SK-N-SH (cell line): ENCODE measurements at regions not wholly inside any gene's neighbourhood (a gene's known extent, or its start where the extent isn't known, plus 50 kb on each side); places are given as distances from the start of the nearest gene placed in this dataset.

ENCODE experiments used
- CTCF ChIA-PET: fragments of 300-600, 350-600 bp; formaldehyde crosslinking; extraction: SDS; loops from one replicate; lab custom pipeline; 2021; lab: Yijun Ruan, JAX
- POLR2A ChIA-PET: fragments of 350-600 bp; sonication (Branson Sonifier 250); formaldehyde crosslinking; extraction: SDS; loops from one replicate; lab custom pipeline; 2020; ENCODE audit warnings: antibody characterized with exemption, inconsistent platforms; lab: Yijun Ruan, JAX
- DNase-seq: peaks from one replicate; pipeline ENCODE4 v3.0.0; 2012
- H2AFZ ChIP-seq: fragments of 200-600 bp; sonication (generic); 2 replicates; pipeline ENCODE4 v1.8.1; 2016; ENCODE audit warnings: antibody characterized with exemption, mild to moderate bottlenecking, low read depth
- H3F3A ChIP-seq: fragments of 200-600 bp; sonication (generic); replicated peaks from 2 replicates; pipeline ENCODE3; 2016; ENCODE audit warnings: antibody characterized with exemption, mild to moderate bottlenecking; ENCODE audit not compliant: insufficient read depth
- H3K27ac ChIP-seq, 2 experiments: fragments of 200-500 bp in 1 of 2; fragments of 200-600 bp in 1 of 2; sonication (Bioruptor generic) in 1 of 2; sonication (generic), shearing (Covaris generic) in 1 of 2; 2 replicates each; pipeline versions ENCODE4 v1.5.1 to v1.6.1; 2014 to 2016; ENCODE audit warnings: low read depth in 2 of 2, inconsistent platforms in 1 of 2, low read length in 1 of 2, mild to moderate bottlenecking in 1 of 2, mixed read lengths in 1 of 2
- H3K27me3 ChIP-seq: fragments of 200-600 bp; sonication (generic), shearing (Covaris generic); 2 replicates; pipeline ENCODE4 v1.6.1; 2016; ENCODE audit warnings: mixed run types; ENCODE audit not compliant: insufficient read depth
- H3K36me3 ChIP-seq, 2 experiments: fragments of 200-500 bp in 1 of 2; fragments of 200-600 bp in 1 of 2; sonication (Bioruptor generic) in 1 of 2; sonication (generic) in 1 of 2; replicated peaks in 1 of 2; 2 replicates each; pipeline versions ENCODE3 to v1.5.1; 2014 to 2016; ENCODE audit warnings: low read length in 1 of 2, mild to moderate bottlenecking in 1 of 2; ENCODE audit not compliant: insufficient read depth in 2 of 2, control insufficient read depth in 1 of 2
- H3K4me1 ChIP-seq, 2 experiments: fragments of 200-500 bp in 1 of 2; fragments of 200-600 bp in 1 of 2; sonication (Bioruptor generic) in 1 of 2; sonication (generic), shearing (Covaris generic) in 1 of 2; 2 replicates each; pipeline versions ENCODE4 v1.5.1 to v1.6.1; 2014 to 2016; ENCODE audit warnings: low read depth in 1 of 2, low read length in 1 of 2, mixed run types in 1 of 2; ENCODE audit not compliant: insufficient read depth in 2 of 2, control insufficient read depth in 1 of 2
- H3K4me2 ChIP-seq: fragments of 200-600 bp; sonication (generic), shearing (Covaris generic); 2 replicates; pipeline ENCODE4 v1.6.1; 2017; ENCODE audit warnings: mixed run types
- H3K4me3 ChIP-seq, 2 experiments: fragments of 200-500 bp in 1 of 2; fragments of 200-600 bp in 1 of 2; sonication (Bioruptor generic) in 1 of 2; sonication (generic), shearing (Covaris generic) in 1 of 2; 2 replicates each; pipeline versions ENCODE4 v1.5.1 to v1.8.1; 2014 to 2016; ENCODE audit warnings: low read depth in 2 of 2, inconsistent platforms in 1 of 2, low read length in 1 of 2, mild to moderate bottlenecking in 1 of 2, mixed read lengths in 1 of 2, moderate library complexity in 1 of 2
- H3K79me2 ChIP-seq: fragments of 200-600 bp; sonication (generic); 2 replicates; pipeline ENCODE4 v1.8.1; 2017; ENCODE audit warnings: mild to moderate bottlenecking; ENCODE audit not compliant: insufficient read depth
- H3K9ac ChIP-seq: fragments of 200-600 bp; sonication (generic); 2 replicates; pipeline ENCODE4 v1.6.1; 2017; ENCODE audit warnings: mixed run types
- H3K9me2 ChIP-seq: fragments of 200-600 bp; sonication (generic); 2 replicates; pipeline ENCODE4 v1.6.1; 2017; ENCODE audit warnings: mixed run types
- H3K9me3 ChIP-seq: fragments of 200-600 bp; sonication (generic); 2 replicates; pipeline ENCODE4 v1.6.1; 2017; ENCODE audit warnings: mixed run types, mild to moderate bottlenecking, moderate library complexity
- H4K20me1 ChIP-seq: fragments of 200-600 bp; sonication (generic); 2 replicates; pipeline ENCODE4 v1.6.1; 2017; ENCODE audit warnings: mild to moderate bottlenecking, mixed run types; ENCODE audit not compliant: insufficient read depth
- CHD2 ChIP-seq: fragments of 150-350 bp; IDR thresholded peaks from 2 replicates; pipeline ENCODE4 v1.6.1; 2018; ENCODE audit warnings: low read length; ENCODE audit not compliant: partially characterized antibody
- EZH2phosphoT487 ChIP-seq: fragments of 200-600 bp; sonication (generic); IDR thresholded peaks from 2 replicates; pipeline ENCODE4 v1.6.1; 2017; ENCODE audit warnings: low read depth, mixed run types, mild to moderate bottlenecking, antibody characterized with exemption, moderate library complexity, borderline replicate concordance
- FOXJ3 ChIP-seq: sonication (generic); formaldehyde crosslinking; IDR thresholded peaks from 2 replicates; pipeline ENCODE4 v1.5.1; 2020; ENCODE audit warnings: mild to moderate bottlenecking, missing genetic modification reagents
- GATA2 ChIP-seq: sonication (generic); formaldehyde crosslinking; IDR thresholded peaks from 2 replicates; pipeline ENCODE4 v1.5.0; 2020; ENCODE audit warnings: mild to moderate bottlenecking, missing genetic modification reagents
- JUND ChIP-seq: IDR thresholded peaks from 2 replicates; pipeline ENCODE4 v1.4.0; 2012
- MEF2A ChIP-seq: IDR thresholded peaks from 2 replicates; pipeline ENCODE4 v1.4.0; 2012; ENCODE audit warnings: low read depth, borderline replicate concordance
- MXI1 ChIP-seq: IDR thresholded peaks from 2 replicates; pipeline ENCODE4 v1.6.1; 2012; ENCODE audit warnings: mild to moderate bottlenecking, low read depth, low read length, improper control_type of control experiment
- NFIC ChIP-seq: IDR thresholded peaks from 2 replicates; pipeline ENCODE4 v1.4.0; 2012; ENCODE audit warnings: borderline replicate concordance
- POLR2AphosphoS5 ChIP-seq: IDR thresholded peaks from 2 replicates; pipeline ENCODE4 v1.6.1; 2012; ENCODE audit warnings: low read depth, low read length
- RAD21 ChIP-seq: IDR thresholded peaks from 2 replicates; pipeline ENCODE4 v1.6.1; 2012; ENCODE audit warnings: mild to moderate bottlenecking, low read length
- RXRA ChIP-seq: IDR thresholded peaks from 2 replicates; pipeline ENCODE4 v1.4.0; 2012; ENCODE audit warnings: low read depth, mild to moderate bottlenecking, borderline replicate concordance
- SIN3A ChIP-seq: IDR thresholded peaks from 2 replicates; pipeline ENCODE4 v1.6.1; 2012; ENCODE audit warnings: low read depth, mild to moderate bottlenecking, low read length, moderate library complexity, borderline replicate concordance
- TAF1 ChIP-seq: IDR thresholded peaks from 2 replicates; pipeline ENCODE4 v1.6.1; 2012; ENCODE audit warnings: low read depth, mild to moderate bottlenecking, low read length, moderate library complexity, borderline replicate concordance
- TCF12 ChIP-seq: IDR thresholded peaks from 2 replicates; pipeline ENCODE4 v1.4.0; 2012
- TEAD4 ChIP-seq: IDR thresholded peaks from 2 replicates; pipeline ENCODE4 v1.4.0; 2012; ENCODE audit warnings: mild to moderate bottlenecking, borderline replicate concordance; ENCODE audit not compliant: insufficient read depth
- YY1 ChIP-seq: IDR thresholded peaks from 2 replicates; pipeline ENCODE4 v1.4.0; 2012; ENCODE audit warnings: low read depth, mild to moderate bottlenecking
- WGBS: methylation state at CpG from one replicate; pipeline ENCODE4 v1.1.6; 2017; ENCODE audit warnings: low lambda C conversion rate; 5-methylcytosine and 5-hydroxymethylcytosine counted together
- TF ChIP-seq, protein P1 (sequence below): IDR thresholded peaks from 2 replicates; pipeline ENCODE4 v1.4.0; 2012; ENCODE audit warnings: low read depth, borderline replicate concordance
- TF ChIP-seq, protein P2 (sequence below): IDR thresholded peaks from 2 replicates; pipeline ENCODE4 v1.4.0; 2012; ENCODE audit warnings: low read depth, borderline replicate concordance
- TF ChIP-seq, protein P3 (sequence below): IDR thresholded peaks from 2 replicates; pipeline ENCODE4 v1.6.1; 2012; ENCODE audit warnings: mild to moderate bottlenecking, low read depth, low read length, moderate library complexity

DNA sequence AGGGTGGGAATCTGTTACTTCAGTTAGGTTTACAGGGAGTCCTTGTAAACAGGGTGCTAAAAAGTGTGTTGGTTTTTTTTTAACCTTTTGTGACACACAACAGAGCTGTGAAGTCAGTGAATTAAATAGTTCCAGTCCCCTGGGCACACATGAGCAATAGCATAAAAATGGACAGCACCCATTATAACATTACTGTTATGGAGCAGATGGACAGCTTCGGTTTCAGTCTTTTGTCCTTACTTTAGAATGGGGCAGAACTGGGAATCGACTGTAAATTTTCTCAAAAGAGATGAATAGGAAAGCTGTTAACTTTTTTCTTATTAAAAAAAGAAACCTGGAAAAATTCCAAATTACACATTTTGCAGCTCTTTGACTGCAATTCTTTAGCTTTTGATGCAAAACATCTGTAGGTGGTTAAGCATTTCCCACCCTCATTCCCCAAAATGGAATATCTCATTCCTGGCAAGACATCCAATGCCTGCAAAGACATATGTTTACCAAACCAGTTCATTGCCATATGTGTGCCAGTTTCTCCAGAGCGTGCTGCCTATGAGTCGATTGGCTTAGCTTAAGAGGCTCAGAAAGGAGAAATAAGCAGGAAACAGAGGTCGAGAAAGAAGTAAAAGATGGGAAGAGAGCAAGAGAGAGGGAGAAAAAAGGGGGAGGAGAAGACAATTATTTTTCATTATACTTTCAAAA lies 212.3 kb upstream of the TMEM161B start (continued):
- TF ChIP-seq CHD2 (no peak), TEAD4 (no peak), MEF2A (no peak), NFIC (no peak), GATA2 (no peak), SIN3A (no peak), JUND (no peak), RAD21 (no peak)
- TF ChIP-seq, protein P1, sequence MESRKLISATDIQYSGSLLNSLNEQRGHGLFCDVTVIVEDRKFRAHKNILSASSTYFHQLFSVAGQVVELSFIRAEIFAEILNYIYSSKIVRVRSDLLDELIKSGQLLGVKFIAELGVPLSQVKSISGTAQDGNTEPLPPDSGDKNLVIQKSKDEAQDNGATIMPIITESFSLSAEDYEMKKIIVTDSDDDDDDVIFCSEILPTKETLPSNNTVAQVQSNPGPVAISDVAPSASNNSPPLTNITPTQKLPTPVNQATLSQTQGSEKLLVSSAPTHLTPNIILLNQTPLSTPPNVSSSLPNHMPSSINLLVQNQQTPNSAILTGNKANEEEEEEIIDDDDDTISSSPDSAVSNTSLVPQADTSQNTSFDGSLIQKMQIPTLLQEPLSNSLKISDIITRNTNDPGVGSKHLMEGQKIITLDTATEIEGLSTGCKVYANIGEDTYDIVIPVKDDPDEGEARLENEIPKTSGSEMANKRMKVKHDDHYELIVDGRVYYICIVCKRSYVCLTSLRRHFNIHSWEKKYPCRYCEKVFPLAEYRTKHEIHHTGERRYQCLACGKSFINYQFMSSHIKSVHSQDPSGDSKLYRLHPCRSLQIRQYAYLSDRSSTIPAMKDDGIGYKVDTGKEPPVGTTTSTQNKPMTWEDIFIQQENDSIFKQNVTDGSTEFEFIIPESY = no peak

DNA sequence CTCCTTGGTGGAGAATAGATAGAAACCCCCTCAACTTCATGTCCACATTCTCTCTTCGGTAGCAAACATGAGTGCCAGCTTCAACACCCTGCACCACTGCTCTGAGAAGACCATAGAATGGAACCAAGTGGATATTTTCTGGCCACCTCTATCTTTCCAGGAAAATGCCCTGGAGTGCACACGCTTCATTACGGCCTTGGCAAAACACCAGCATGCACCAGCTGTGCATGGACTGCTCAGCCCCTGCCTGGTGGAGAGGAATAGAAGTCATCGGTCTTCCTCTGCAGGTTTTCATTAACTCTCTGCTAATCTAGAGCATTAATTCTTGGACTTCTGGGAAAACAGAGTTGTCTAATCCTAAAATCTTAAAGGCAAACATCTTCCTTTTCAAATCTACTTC lies 211.6 kb upstream of the TMEM161B start:
- DNase-seq = peak; percentile 4
- H3K4me3 ChIP-seq = no peak overlapping the region
- no peaks in the 10 kb centered on the region for H3K79me2 ChIP-seq
- H3F3A ChIP-seq = no peaks in the 10 kb centered on the region
- H3K4me2 ChIP-seq = no peak overlapping the region
- TF ChIP-seq POLR2AphosphoS5 = no peak
- TF ChIP-seq, protein P2, sequence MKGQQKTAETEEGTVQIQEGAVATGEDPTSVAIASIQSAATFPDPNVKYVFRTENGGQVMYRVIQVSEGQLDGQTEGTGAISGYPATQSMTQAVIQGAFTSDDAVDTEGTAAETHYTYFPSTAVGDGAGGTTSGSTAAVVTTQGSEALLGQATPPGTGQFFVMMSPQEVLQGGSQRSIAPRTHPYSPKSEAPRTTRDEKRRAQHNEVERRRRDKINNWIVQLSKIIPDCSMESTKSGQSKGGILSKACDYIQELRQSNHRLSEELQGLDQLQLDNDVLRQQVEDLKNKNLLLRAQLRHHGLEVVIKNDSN = no peak
- no peak for TF ChIP-seq TAF1
- TF ChIP-seq RAD21 = no peak
- TF ChIP-seq MXI1 = no peak
- no peak for TF ChIP-seq RXRA
- 10% methylated on average over 4 of the region's 4 CpGs for WGBS
- CTCF ChIA-PET = no interaction called here
- no peak overlapping the region for H3K27ac ChIP-seq
- H3K27me3 ChIP-seq = no peaks in the 10 kb centered on the region
- H2AFZ ChIP-seq = no peak overlapping the region
- peaks cover 0 to 3% of the 10 kb centered on the region in 2 experiments; a peak in 2 of 4 replicates for H3K4me1 ChIP-seq
- no peak overlapping the region for H3K9ac ChIP-seq
- no peaks in the 10 kb centered on the region for H3K36me3 ChIP-seq
- H4K20me1 ChIP-seq = no peaks in the 10 kb centered on the region
- POLR2A ChIA-PET = no interaction called here
- H3K9me2 ChIP-seq = no peaks in the 10 kb centered on the region
- H3K9me3 ChIP-seq = no peaks in the 10 kb centered on the region

DNA sequence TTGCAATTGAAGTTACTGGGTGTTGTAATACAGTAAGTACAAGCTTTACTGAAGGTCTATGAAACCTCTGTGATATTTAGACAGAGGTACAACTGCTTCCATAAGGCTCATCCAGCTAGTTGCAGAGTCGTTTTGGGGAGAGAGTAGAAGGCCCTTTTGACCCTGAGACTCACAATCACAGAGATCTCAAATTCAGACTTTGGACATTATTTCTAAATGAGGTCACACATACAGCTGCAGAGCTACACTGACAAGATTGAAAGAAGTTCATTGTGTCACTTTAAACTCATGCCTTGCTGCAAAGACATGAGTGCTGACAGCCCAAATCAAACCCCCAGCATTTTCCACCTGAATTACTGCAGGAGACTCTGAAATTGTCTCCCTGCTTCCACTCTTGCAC lies 205.9 kb upstream of the TMEM161B start:
- Histone ChIP-seq H3K27ac (no peak overlapping the region), H3K9me3 (no peaks in the 10 kb centered on the region), H3K4me3 (no peak overlapping the region), H3K9ac (no peak overlapping the region), H3K4me1 (no peaks in the 10 kb centered on the region), H2AFZ (no peak overlapping the region), H3K79me2 (no peaks in the 10 kb centered on the region), H3K9me2 (no peaks in the 10 kb centered on the region), H3K27me3 (no peaks in the 10 kb centered on the region), H3K36me3 (no peaks in the 10 kb centered on the region), H3K4me2 (no peak overlapping the region), H4K20me1 (no peaks in the 10 kb centered on the region), H3F3A (no peaks in the 10 kb centered on the region)
- WGBS = 0% methylated on average over 1 of the region's 1 CpG
- no peak for DNase-seq
- ChIA-PET POLR2A (no interaction called here), CTCF (no interaction called here)
- TF ChIP-seq, protein P3, sequence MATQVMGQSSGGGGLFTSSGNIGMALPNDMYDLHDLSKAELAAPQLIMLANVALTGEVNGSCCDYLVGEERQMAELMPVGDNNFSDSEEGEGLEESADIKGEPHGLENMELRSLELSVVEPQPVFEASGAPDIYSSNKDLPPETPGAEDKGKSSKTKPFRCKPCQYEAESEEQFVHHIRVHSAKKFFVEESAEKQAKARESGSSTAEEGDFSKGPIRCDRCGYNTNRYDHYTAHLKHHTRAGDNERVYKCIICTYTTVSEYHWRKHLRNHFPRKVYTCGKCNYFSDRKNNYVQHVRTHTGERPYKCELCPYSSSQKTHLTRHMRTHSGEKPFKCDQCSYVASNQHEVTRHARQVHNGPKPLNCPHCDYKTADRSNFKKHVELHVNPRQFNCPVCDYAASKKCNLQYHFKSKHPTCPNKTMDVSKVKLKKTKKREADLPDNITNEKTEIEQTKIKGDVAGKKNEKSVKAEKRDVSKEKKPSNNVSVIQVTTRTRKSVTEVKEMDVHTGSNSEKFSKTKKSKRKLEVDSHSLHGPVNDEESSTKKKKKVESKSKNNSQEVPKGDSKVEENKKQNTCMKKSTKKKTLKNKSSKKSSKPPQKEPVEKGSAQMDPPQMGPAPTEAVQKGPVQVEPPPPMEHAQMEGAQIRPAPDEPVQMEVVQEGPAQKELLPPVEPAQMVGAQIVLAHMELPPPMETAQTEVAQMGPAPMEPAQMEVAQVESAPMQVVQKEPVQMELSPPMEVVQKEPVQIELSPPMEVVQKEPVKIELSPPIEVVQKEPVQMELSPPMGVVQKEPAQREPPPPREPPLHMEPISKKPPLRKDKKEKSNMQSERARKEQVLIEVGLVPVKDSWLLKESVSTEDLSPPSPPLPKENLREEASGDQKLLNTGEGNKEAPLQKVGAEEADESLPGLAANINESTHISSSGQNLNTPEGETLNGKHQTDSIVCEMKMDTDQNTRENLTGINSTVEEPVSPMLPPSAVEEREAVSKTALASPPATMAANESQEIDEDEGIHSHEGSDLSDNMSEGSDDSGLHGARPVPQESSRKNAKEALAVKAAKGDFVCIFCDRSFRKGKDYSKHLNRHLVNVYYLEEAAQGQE = no peak
- TF ChIP-seq, protein P1 = no peak
- TF ChIP-seq FOXJ3 (CRISPR knock-in tag) (no peak), YY1 (no peak), TCF12 (no peak), EZH2phosphoT487 (no peak)
